ENCODE measurements at regions not wholly inside any gene's neighbourhood (a gene's known extent, or its start where the extent isn't known, plus 50 kb on each side); places are given as distances from the start of the nearest gene placed in this dataset.

GRCh38 chr4:138772366-138772765 is 243.2 kb upstream of the NOCT start:
- TF ChIP-seq ZNF274 (IDR thresholded peaks at IDR 0.05; ENCODE audit: low read depth, low read length) (no peak), YY1 (IDR thresholded peaks at IDR 0.05; ENCODE audit: insufficient read depth, insufficient read length) (no peak)
